ENCODE measurements at regions not wholly inside any gene's neighbourhood (a gene's known extent, or its start where the extent isn't known, plus 50 kb on each side); places are given as distances from the start of the nearest gene placed in this dataset.

DNA sequence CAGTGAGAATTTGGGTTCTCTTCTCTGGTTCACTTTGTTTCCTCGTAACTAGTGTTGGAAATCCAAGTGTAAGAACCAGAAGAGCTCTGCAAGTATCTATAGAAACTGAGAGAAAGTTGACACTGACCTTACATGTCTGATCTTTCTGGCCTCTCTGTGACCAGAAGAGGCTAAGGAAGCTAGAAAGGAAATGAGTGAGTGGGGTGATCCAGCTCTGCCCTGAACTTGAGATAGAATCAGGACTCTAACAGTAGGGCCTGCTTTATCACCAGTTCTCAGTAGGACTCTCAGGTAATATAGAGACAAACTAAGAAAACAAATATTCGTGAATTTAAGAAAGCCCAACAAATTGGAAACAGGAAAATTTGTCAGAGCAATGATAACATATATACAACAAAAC is 441.2 kb upstream of the ZNF804A start:
- Histone ChIP-seq H2AFZ (ENCODE audit: low read depth, low read length, poor library complexity, severe bottlenecking) (peak overlapping the region; percentile 37), H3K4me3 (replicated peaks in 1 of 2; ENCODE audit: low read depth in 1 of 2, low read length in 2 of 2) (no peak overlapping the region), H3K4me1 (ENCODE audit: control insufficient read depth in 1 of 2, insufficient read depth in 2 of 2, low read length in 2 of 2) (no peaks in the 10 kb centered on the region), H3K79me2 (ENCODE audit: insufficient read depth, low read length) (no peaks in the 10 kb centered on the region), H3K27me3 (ENCODE audit: insufficient read depth, low read length) (no peaks in the 10 kb centered on the region), H4K20me1 (ENCODE audit: insufficient read depth) (no peaks in the 10 kb centered on the region), H3K9ac (ENCODE audit: low read length) (no peak overlapping the region), H3K9me3 (ENCODE audit: control insufficient read depth in 1 of 2, insufficient read depth in 1 of 2, low read depth in 1 of 2, low read length in 2 of 2) (no peaks in the 10 kb centered on the region), H3K36me3 (ENCODE audit: control insufficient read depth in 1 of 2, insufficient read depth in 2 of 2, low read length in 2 of 2) (no peaks in the 10 kb centered on the region), H3K27ac (ENCODE audit: low read depth, low read length) (no peak overlapping the region), H3K4me2 (ENCODE audit: low read length) (no peak overlapping the region), H3K9me2 (ENCODE audit: insufficient read depth) (no peaks in the 10 kb centered on the region)
- no peak for TF ChIP-seq EZH2 (IDR thresholded peaks at IDR 0.05)
- TF ChIP-seq TCF7L2 (IDR thresholded peaks at IDR 0.05; ENCODE audit: borderline replicate concordance, extremely low read depth, insufficient read depth, insufficient read length) = no peak
- no peak for TF ChIP-seq FOSL1 (IDR thresholded peaks at IDR 0.05; ENCODE audit: low read depth)
- TF ChIP-seq, protein P1, sequence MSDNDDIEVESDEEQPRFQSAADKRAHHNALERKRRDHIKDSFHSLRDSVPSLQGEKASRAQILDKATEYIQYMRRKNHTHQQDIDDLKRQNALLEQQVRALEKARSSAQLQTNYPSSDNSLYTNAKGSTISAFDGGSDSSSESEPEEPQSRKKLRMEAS (IDR thresholded peaks at IDR 0.05) = no peak
- TF ChIP-seq POLR2A (IDR thresholded peaks at IDR 0.05; ENCODE audit: borderline replicate concordance, extremely low read depth, insufficient read depth, insufficient read length) = no peak
- TF ChIP-seq EZH2phosphoT487 (IDR thresholded peaks at IDR 0.05; ENCODE audit: borderline replicate concordance) = no peak
- TF ChIP-seq SIN3A (IDR thresholded peaks at IDR 0.05; ENCODE audit: low read depth) = no peak
- ChIA-PET RAD21 (ENCODE audit: low non-redundant PET in 1 of 2, low total read pairs in 2 of 2, uncharacterized antibody in 2 of 2, unreplicated experiment in 2 of 2) (no interaction called here), CTCF (no interaction called here), POLR2A (no interaction called here)
- no peak for DNase-seq (ENCODE audit: low read depth, low spot score)
- ATAC-seq = no peak
- BruUV-seq (replicated peaks) = no TSS peak
- intact Hi-C loops (cut with micrococcal nuclease) = no loop called here

DNA sequence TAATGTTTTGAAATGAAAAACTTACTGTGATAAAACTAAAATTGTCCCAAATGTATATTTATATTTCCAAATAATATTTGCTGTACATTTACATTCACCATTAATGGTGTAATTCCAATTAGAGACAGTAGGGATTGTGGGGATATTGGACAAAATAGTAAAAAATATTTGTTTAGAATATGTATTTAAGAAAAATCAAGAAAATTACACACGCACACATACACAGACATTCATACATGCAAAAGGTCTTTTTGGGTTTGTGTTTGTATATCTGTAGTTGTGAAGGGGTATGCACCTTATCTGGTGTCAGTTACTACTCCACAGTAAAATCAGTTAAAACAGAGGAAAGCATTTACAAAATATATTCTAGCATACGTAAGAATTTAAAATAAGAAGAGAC is 435.9 kb upstream of the ZNF804A start:
- H3K4me2 ChIP-seq (ENCODE audit: low read length) = no peak overlapping the region
- ChIA-PET RAD21 (ENCODE audit: low non-redundant PET in 1 of 2, low total read pairs in 2 of 2, uncharacterized antibody in 2 of 2, unreplicated experiment in 2 of 2) (no interaction called here), POLR2A (no interaction called here), CTCF (no interaction called here)
- no peaks in the 10 kb centered on the region for H3K27me3 ChIP-seq (ENCODE audit: insufficient read depth, low read length)
- no peaks in the 10 kb centered on the region for H3K79me2 ChIP-seq (ENCODE audit: insufficient read depth, low read length)
- H3K4me3 ChIP-seq (replicated peaks in 1 of 2; ENCODE audit: low read depth in 1 of 2, low read length in 2 of 2) = no peak overlapping the region
- H3K4me1 ChIP-seq (ENCODE audit: control insufficient read depth in 1 of 2, insufficient read depth in 2 of 2, low read length in 2 of 2) = no peaks in the 10 kb centered on the region
- ATAC-seq (no peak), DNase-seq (ENCODE audit: low read depth, low spot score) (no peak)
- intact Hi-C loops (cut with micrococcal nuclease) = no loop called here
- no peaks in the 10 kb centered on the region for H4K20me1 ChIP-seq (ENCODE audit: insufficient read depth)
- H3K9me3 ChIP-seq (ENCODE audit: control insufficient read depth in 1 of 2, insufficient read depth in 1 of 2, low read depth in 1 of 2, low read length in 2 of 2) = no peaks in the 10 kb centered on the region
- no peak overlapping the region for H2AFZ ChIP-seq (ENCODE audit: low read depth, low read length, poor library complexity, severe bottlenecking)
- H3K9ac ChIP-seq (ENCODE audit: low read length) = no peak overlapping the region
- H3K36me3 ChIP-seq (ENCODE audit: control insufficient read depth in 1 of 2, insufficient read depth in 2 of 2, low read length in 2 of 2) = no peaks in the 10 kb centered on the region
- no TSS peak for BruUV-seq (replicated peaks)
- no peaks in the 10 kb centered on the region for H3K9me2 ChIP-seq (ENCODE audit: insufficient read depth)
- H3K27ac ChIP-seq (ENCODE audit: low read depth, low read length) = no peak overlapping the region
- TF ChIP-seq SIN3A (IDR thresholded peaks at IDR 0.05; ENCODE audit: low read depth) (no peak), ZFX (IDR thresholded peaks at IDR 0.05) (no peak), FOSL1 (IDR thresholded peaks at IDR 0.05; ENCODE audit: low read depth) (no peak), CTCF (IDR thresholded peaks at IDR 0.05 in 2 of 3, conservative IDR thresholded peaks at IDR 0.05 in 1 of 3; ENCODE audit: borderline replicate concordance in 1 of 3, insufficient read depth in 1 of 3, low read depth in 2 of 3, low read length in 2 of 3) (no peak; a peak in 1 of 6 replicates), YY1 (IDR thresholded peaks at IDR 0.05; ENCODE audit: extremely low read depth, insufficient replicate concordance, low read depth, low read length) (no peak), REST (IDR thresholded peaks at IDR 0.05; ENCODE audit: low read depth) (no peak)
- TF ChIP-seq, protein P2, sequence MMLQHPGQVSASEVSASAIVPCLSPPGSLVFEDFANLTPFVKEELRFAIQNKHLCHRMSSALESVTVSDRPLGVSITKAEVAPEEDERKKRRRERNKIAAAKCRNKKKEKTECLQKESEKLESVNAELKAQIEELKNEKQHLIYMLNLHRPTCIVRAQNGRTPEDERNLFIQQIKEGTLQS (IDR thresholded peaks at IDR 0.05) = no peak
- TF ChIP-seq, protein P1 (IDR thresholded peaks at IDR 0.05) = no peak
